ENCODE measurements at regions not wholly inside any gene's neighbourhood (a gene's known extent, or its start where the extent isn't known, plus 50 kb on each side); places are given as distances from the start of the nearest gene placed in this dataset.
A peak's percentile ranks its signal among the peaks of the same experiment; 100 is the strongest.

- Mint-ChIP-seq H3K4me3 (ENCODE audit: unreplicated experiment) (no peak overlapping the region), H3K9me3 (ENCODE audit: unreplicated experiment) (no peaks in the 10 kb centered on the region), H3K27ac (ENCODE audit: unreplicated experiment) (no peak overlapping the region), H3K4me1 (ENCODE audit: low read depth, unreplicated experiment) (no peaks in the 10 kb centered on the region), H3K36me3 (ENCODE audit: insufficient read depth, unreplicated experiment) (no peaks in the 10 kb centered on the region), H3K27me3 (ENCODE audit: insufficient read depth, unreplicated experiment) (no peaks in the 10 kb centered on the region)
- H3K4me3 ChIP-seq (ENCODE audit: low read depth, low read length): no peak overlapping the region
- BruUV-seq (replicated peaks): no TSS peak
- no peaks in the 10 kb centered on the region for H3K9me3 ChIP-seq
- DNase-seq: peak in 1 of 2 experiments; percentile 29
- no peaks in the 10 kb centered on the region for H3K27me3 ChIP-seq (replicated peaks; ENCODE audit: control insufficient read depth, insufficient read depth, low read length)
- H3K36me3 ChIP-seq (ENCODE audit: control insufficient read depth, insufficient read depth, low read length): no peaks in the 10 kb centered on the region
- ChIA-PET CTCF (no interaction called here), POLR2A (no interaction called here)
- peak; percentile 14 to 47 for TF ChIP-seq CTCF (IDR thresholded peaks at IDR 0.05; ENCODE audit: insufficient read depth in 1 of 2, low read depth in 1 of 2, low read length in 1 of 2, severe bottlenecking in 1 of 2, unreplicated experiment in 1 of 2)
- H3K4me1 ChIP-seq: peaks cover 13% of the 10 kb centered on the region
- intact Hi-C loops (cut with micrococcal nuclease; ENCODE audit: unreplicated experiment): no loop called here
Measured at GRCh38 chr6:815348-815738, 122.4 kb upstream of the EXOC2 start.

GRCh38 chr6:814378-815347 is 121.7 kb upstream of the EXOC2 start:
- POLR2A ChIA-PET: no interaction called here
- H3K4me1 ChIP-seq: peaks cover 12% of the 10 kb centered on the region
- intact Hi-C loops (cut with micrococcal nuclease; ENCODE audit: unreplicated experiment): no loop called here
- TF ChIP-seq CTCF (IDR thresholded peaks at IDR 0.05; ENCODE audit: insufficient read depth in 1 of 2, low read depth in 1 of 2, low read length in 1 of 2, severe bottlenecking in 1 of 2, unreplicated experiment in 1 of 2): no peak
- Mint-ChIP-seq H3K36me3 (ENCODE audit: insufficient read depth, unreplicated experiment) (no peaks in the 10 kb centered on the region), H3K27me3 (ENCODE audit: insufficient read depth, unreplicated experiment) (no peaks in the 10 kb centered on the region), H3K9me3 (ENCODE audit: unreplicated experiment) (no peaks in the 10 kb centered on the region), H3K27ac (ENCODE audit: unreplicated experiment) (no peak overlapping the region), H3K4me3 (ENCODE audit: unreplicated experiment) (no peak overlapping the region), H3K4me1 (ENCODE audit: low read depth, unreplicated experiment) (no peaks in the 10 kb centered on the region)
- no peaks in the 10 kb centered on the region for H3K36me3 ChIP-seq (ENCODE audit: control insufficient read depth, insufficient read depth, low read length)
- no peaks in the 10 kb centered on the region for H3K27me3 ChIP-seq (replicated peaks; ENCODE audit: control insufficient read depth, insufficient read depth, low read length)
- BruUV-seq (replicated peaks): no TSS peak
- no peak overlapping the region for H3K4me3 ChIP-seq (ENCODE audit: low read depth, low read length)
- CTCF ChIA-PET: no interaction called here
- H3K9me3 ChIP-seq: no peaks in the 10 kb centered on the region
- no peak for DNase-seq

- Mint-ChIP-seq H3K27ac (ENCODE audit: unreplicated experiment) (no peak overlapping the region), H3K4me1 (ENCODE audit: low read depth, unreplicated experiment) (no peaks in the 10 kb centered on the region), H3K27me3 (ENCODE audit: insufficient read depth, unreplicated experiment) (no peaks in the 10 kb centered on the region), H3K4me3 (ENCODE audit: unreplicated experiment) (no peak overlapping the region), H3K36me3 (ENCODE audit: insufficient read depth, unreplicated experiment) (no peaks in the 10 kb centered on the region), H3K9me3 (ENCODE audit: unreplicated experiment) (no peaks in the 10 kb centered on the region)
- BruUV-seq (replicated peaks): no TSS peak
- Histone ChIP-seq H3K36me3 (ENCODE audit: control insufficient read depth, insufficient read depth, low read length) (no peaks in the 10 kb centered on the region), H3K27me3 (replicated peaks; ENCODE audit: control insufficient read depth, insufficient read depth, low read length) (no peaks in the 10 kb centered on the region), H3K4me3 (ENCODE audit: low read depth, low read length) (no peak overlapping the region), H3K4me1 (no peaks in the 10 kb centered on the region), H3K9me3 (no peaks in the 10 kb centered on the region)
- ChIA-PET CTCF (no interaction called here), POLR2A (no interaction called here)
- DNase-seq: no peak
- no peak for TF ChIP-seq CTCF (IDR thresholded peaks at IDR 0.05; ENCODE audit: insufficient read depth in 1 of 2, low read depth in 1 of 2, low read length in 1 of 2, severe bottlenecking in 1 of 2, unreplicated experiment in 1 of 2)
- intact Hi-C loops (cut with micrococcal nuclease; ENCODE audit: unreplicated experiment): no loop called here
Measured at GRCh38 chr6:811831-812230, 118.9 kb upstream of the EXOC2 start.
